ENCODE measurements at regions not wholly inside any gene's neighbourhood (a gene's known extent, or its start where the extent isn't known, plus 50 kb on each side); places are given as distances from the start of the nearest gene placed in this dataset.
"Not testable (repeated sequence)": the region's sequence is repeated elsewhere in the genome, so short reads cannot be mapped to it uniquely, and the experiment has no call there.

GRCh38 chr7:69388452-69389137 is 209.7 kb upstream of the AUTS2 start:
- peak; percentile 60 for DNase-seq

DNA sequence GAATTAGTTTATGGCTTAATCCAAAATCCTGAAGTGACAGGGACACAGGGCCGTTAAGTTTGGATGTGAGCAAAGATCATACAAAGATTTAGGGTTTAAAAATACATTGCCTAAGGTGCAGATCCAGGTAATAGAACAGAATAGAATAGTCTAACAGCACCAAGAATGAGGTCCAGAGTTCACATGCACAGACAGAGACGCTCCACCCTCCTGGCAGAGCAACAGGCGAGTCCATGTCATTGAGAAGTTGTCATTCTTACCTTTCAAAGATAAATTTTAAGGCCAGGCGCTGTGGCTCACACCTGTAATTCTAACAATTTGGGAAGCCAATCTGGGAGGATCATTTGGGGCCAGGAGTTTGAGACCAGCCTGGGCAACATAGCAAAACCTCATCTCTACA is 209.1 kb upstream of the AUTS2 start:
- DNase-seq: no peak

DNA sequence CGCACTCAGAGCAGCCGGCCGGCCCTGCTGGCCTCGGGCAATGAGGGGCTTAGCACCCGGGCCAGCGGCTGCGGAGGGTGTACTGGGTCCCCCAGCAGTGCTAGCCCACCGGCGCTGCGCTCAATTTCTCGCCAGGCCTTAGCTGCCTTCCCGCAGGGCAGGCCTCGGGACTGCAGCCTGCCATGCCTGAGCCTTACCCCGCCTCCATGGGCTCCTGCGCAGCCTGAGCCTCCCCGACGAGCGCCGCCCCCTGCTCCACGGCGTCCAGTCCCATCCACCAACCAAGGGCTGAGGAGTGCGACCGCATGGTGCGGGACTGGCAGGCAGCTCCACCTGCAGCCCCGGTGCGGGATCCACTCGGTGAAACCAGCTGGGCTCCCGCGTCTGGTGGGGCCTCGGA is 204.4 kb upstream of the AUTS2 start:
- not testable (repeated sequence) for DNase-seq

GRCh38 chr7:69395061-69395714 is 203.1 kb upstream of the AUTS2 start:
- DNase-seq: peak; percentile 99

DNA sequence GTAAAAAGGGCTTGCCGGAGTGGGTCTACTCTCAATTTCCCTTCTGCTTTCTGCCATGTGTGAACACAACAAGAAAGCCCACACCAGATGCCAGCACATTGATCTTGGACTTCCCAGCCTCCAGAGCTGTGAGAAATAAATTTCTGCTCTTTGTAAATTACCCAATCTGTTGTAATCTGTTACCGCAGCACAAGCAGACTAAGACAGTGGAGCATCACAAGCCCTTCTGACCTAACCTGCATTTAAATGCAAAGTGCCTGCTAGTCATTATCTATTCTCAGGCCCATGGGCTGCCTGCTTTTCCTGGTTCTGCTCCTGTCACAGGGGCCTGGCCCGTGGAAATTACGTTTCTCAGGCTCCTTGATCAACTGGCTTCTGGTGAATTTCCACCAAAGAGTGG is 199.3 kb upstream of the AUTS2 start:
- DNase-seq: no peak

DNA sequence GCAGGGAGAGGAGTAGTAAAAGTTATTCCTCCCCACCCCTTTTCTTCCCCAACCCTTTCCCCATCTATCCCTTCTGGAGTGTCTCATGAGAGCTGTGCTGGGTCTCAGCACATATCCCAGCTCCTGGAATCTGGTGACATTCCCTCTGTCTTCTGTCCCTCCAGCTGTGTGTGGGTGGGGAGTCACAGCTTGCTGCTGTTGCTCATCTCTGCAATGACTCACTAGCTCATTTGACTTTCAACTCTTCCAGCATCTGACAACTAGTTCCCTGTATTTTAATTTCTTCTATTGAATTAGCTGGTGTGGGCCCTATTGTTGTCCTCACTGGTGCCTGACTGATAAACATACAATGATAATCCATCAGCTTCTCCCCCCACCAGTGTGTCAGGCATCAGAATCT is 198.9 kb upstream of the AUTS2 start:
- DNase-seq: peak; percentile 81

DNA sequence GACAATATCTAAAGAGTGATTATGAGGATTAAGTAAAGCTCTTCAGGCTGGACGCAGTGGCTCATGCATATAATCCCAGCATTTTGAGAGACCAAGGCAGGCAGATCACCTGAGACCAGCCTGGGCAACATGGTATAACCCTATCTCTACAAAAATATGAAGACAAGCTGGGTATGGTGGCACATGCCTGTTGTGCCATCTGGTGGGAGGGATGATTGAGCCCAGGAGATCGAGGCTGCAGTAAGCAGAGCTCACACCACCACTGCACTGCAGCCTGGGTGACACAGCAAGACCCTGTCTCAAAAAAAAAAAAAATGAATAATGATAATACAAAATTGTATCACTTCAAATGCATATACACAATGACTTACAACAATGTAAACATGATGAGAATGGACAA is 195.6 kb upstream of the AUTS2 start:
- no peak for DNase-seq

GRCh38 chr7:69403169-69403568 is 195.1 kb upstream of the AUTS2 start:
- DNase-seq: no peak

DNA sequence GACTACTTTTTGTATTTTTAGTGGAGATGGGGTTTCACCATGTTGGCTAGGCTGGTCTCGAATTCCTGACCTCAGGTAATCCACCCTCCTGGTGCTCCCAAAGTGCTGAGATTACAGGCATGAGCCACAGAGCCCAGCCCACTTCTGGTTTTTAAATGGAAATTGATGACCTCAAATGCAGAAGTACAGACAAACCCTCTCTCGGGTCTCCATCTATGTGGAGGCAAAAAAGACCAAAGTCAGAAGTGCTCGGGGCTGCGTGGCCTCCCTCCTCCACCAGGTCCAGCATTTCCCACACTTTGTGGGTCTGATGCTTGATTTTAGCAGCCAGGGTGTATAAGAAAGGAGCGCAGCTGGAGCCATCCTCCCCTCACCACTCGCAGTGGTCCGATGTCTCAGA is 187.3 kb upstream of the AUTS2 start:
- no peak for DNase-seq

GRCh38 chr7:69411466-69411865 is 186.8 kb upstream of the AUTS2 start:
- no peak for DNase-seq

- DNase-seq: peak; percentile 86
Measured at GRCh38 chr7:69412331-69413146, 185.7 kb upstream of the AUTS2 start.

DNA sequence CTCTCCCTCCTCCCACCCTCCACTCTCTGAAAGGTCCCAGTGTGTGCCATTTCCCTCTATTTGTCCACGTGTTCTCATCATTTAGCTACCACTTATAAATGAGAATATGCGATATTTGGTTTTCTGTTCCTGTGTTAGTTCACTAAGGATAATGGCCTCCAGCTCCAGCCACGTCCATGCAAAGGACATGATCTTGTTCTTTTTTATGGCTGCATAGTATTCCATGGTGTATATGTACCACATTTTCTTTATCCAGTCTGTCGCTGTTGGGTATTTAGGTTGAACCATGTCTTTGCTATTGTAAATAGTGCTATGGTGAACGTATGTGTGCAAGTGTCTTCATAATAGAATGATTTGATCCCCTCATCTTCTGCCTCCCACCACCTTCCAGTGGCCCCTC is 183.7 kb upstream of the AUTS2 start:
- no peak for DNase-seq

DNA sequence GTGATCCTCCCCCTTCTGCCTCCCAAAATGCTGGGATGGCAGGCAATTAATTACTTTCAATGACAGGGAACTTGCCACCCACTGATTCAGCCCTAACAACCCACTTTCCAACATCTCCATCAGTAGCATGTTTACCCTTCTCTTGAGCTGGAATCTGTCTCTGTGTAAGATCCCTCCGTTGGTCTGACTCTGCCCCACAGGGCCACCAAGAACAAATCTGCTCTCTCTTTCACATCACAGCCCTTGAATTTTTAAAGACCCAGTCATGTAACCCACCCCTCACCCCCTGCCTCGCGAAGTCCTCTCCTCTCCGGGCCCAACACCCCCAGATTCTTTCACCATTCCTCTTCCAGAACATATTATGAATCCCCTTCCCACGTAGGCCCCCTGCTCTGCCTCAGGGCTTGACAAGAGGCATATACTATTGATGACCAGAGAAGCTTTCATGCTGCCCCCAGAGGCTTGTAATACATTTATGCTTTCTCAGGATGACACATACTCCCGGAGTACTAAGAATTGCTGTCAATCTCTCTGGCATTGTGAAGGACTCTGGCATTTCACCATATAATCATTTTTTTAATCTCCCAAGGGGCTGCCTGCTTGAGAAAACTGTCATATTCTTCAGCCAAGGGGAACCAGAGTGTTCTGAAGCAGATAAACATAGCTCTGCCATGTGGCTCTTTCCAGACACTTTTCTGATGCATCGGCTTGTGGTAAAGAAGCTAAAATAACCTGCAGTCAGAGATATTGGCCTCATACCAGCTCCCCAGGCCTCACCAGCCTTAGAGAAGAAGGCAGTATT is 179.2 kb upstream of the AUTS2 start:
- DNase-seq: peak; percentile 67

DNA sequence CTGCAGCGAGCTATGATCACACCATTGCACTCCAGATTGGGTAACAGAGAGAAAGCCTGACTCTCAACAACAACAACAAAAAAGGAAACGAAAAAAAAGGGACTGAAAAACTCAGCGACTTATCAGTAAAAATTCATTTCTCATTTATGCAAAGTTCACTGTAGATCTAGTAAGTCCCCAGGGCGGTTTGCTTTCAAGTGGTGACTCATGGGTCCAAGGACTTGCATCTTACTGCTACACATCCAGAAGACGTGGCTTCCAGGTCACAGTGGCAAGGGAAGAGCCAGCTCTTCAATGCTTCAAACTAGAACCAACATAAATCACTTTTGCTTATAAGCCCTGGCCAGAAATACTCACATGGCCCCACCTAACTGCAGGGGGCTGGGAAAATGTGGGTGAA is 178.3 kb upstream of the AUTS2 start:
- DNase-seq: peak; percentile 48

GRCh38 chr7:69422574-69422985 is 175.7 kb upstream of the AUTS2 start:
- no peak for DNase-seq

GRCh38 chr7:69426705-69427104 is 171.6 kb upstream of the AUTS2 start:
- DNase-seq: no peak

DNA sequence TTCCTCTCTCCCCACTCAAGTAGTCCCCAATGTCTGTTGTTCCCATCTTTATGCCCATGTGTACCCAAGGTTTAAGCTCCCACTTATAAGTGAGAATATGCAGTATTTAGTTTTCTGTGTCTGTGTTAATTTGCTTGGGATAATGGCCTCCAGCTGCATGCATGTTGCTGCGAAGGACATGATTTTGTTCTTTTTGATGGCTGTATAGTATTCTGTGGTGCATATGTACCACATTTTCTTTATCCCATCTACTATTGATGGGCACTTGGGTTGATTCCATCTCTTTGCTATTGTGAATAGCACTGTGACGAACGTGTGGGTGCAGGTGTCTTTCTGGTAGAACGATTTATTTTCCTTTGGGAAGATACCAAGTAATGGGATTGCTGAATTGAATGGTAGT is 170.2 kb upstream of the AUTS2 start:
- DNase-seq: no peak

- peak; percentile 90 for DNase-seq
Measured at GRCh38 chr7:69429911-69430383, 168.3 kb upstream of the AUTS2 start.

DNA sequence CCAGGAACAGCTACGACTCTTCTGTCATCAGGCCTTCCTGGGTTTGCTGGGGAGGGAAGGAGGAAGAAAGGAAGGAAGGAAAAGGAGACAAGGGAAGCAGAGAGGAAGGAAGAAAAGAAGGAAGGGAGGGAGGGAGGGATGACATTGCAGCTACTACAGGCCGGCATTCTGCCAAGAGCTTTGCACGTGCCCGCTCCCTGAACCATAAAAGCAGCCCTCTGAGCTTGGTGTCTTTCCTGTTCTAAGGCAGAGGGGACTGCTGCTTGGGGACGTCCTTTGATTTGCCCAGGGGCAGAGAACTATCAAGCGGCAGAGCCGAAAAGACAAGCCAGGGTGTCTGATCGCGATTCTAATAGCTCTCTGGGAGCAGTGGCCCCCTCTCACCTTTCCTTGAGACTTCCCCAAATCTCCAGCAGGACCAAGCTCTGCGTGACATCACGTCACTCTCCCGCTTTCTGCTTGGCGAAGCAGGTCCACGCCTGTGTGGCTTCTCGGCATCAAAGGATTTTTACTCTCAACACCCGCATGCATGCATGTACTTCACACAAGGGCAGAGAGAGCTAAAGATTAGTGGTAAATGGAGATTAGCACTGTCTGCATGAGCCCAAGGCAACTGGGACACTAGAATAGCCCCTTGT is 167.8 kb upstream of the AUTS2 start:
- peak; percentile 62 for DNase-seq

- no peak for DNase-seq
Measured at GRCh38 chr7:69431626-69432025, 166.6 kb upstream of the AUTS2 start.

GRCh38 chr7:69432276-69432675 is 166.0 kb upstream of the AUTS2 start:
- peak; percentile 41 for DNase-seq

- no peak for DNase-seq
Measured at GRCh38 chr7:69433081-69433480, 165.2 kb upstream of the AUTS2 start.

All from fibroblast of skin of right quadriceps (primary cell).